Activated CD4-positive, CD25-positive, alpha-beta regulatory T cell (primary cell): ENCODE measurements at regions not wholly inside any gene's neighbourhood (a gene's known extent, or its start where the extent isn't known, plus 50 kb on each side); places are given as distances from the start of the nearest gene placed in this dataset.

Experiments
- DNase-seq, 4 experiments: peaks; one replicate each; lab custom pipeline; 2025; lab: John Stamatoyannopoulos, UW

DNA sequence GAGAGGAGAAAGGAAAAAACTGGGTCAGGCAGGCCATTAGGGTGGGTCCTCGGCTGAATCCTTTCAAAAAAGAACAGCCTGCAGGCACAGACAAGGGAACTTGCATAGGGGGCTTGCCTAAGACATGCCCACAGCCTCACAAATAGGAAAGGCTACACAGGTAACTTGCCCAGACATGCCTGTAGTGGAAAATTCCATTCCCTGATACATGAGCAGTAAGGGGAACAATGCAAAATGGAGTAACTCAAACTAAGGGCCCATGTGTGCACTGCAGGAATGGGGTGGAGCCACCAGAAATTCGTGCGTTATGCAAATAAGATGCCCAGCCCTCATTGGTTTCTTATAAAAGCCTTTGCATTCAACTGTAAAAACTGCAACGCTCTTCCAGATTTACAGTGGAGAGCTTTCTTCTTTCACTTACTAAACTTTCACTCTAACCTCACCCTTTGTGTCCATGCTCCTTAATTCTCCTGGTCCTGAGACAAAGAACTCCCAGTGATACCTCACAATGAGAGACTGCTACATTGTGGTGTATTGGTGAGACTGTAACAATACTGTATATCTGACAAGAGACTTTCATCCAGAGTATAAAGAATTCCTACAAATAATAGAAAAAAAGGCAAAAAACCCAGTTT lies 59.5 kb upstream of the SLITRK1 start:
- no peak for DNase-seq

GRCh38 chr13:83940742-83941141 lies 58.5 kb upstream of the SLITRK1 start:
- no peak for DNase-seq

DNA sequence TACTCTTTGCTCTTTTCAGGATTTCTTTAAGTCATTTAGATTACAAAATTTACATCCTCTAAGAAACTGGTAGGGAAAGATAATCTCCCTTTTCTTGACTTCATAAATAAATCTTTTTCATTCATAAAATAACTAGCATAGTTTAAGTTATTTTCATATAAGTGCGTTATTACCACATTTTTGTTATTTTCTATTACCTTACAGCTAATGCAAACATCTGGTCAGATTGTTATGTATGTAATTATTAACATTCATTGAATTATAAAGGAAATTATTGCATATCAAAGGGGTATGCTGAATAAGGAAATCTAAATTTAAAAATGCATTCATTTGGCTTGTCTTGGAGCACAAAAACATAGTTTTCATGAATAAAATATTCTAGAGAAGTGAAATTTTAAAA lies 55.3 kb upstream of the SLITRK1 start:
- no peak for DNase-seq

DNA sequence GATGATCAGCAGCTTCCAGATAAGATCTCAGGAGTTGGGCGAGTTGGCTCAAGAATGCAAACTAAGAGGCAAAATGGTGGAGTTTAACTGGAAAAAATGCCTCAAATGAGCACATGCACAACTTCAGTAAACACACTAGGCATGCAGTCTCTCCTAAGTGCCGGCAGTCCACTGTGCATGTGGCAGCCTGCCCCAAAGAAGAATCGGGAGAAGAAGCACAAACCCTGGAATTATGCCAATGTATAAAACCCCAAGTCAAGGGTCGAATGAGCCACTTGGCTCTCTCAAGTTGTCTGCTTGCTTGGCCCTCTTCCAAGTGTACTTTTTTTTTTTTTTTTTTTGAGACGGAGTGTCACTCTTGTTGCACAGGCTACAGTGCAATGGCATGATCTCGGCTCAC lies 53.3 kb upstream of the SLITRK1 start:
- no peak for DNase-seq
